GM12891 (cell line): ENCODE measurements at regions not wholly inside any gene's neighbourhood (a gene's known extent, or its start where the extent isn't known, plus 50 kb on each side); places are given as distances from the start of the nearest gene placed in this dataset.

ENCODE experiments used
- POLR2A ChIP-seq: IDR thresholded peaks from 2 replicates; pipeline ENCODE4 v1.6.1; 2011; ENCODE audit warnings: low read depth, low read length, control low read depth
- POLR2AphosphoS5 ChIP-seq: IDR thresholded peaks from 2 replicates; pipeline ENCODE4 v1.6.1; 2011; ENCODE audit warnings: low read depth, low read length, control low read depth
- POU2F2 ChIP-seq: IDR thresholded peaks from 2 replicates; pipeline ENCODE4 v1.6.1; 2011; ENCODE audit warnings: low read depth, mild to moderate bottlenecking, control low read depth, low read length, moderate library complexity
- TAF1 ChIP-seq: IDR thresholded peaks from 2 replicates; pipeline ENCODE4 v1.6.1; 2011; ENCODE audit warnings: low read depth, low read length, control low read depth

DNA sequence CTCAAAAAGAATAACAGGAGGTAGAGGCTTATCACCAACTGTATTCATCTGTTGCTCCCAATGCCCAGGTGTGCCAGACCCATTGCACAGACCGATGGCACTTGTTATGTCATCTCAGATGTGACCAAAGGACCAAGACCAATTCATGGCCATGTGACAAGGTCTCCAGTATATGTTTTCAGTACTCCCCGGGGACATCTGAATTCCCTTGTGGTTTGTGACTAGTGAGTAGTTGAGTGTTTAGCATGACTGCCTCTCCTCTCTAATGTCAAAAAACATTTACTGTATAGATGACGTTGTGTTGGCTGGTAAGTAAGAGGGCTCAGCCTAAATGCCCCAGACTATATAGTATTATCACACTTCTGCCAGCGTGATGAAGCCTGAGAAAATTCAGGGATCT, 202.1 kb upstream of the SMIM30 start:
- TF ChIP-seq TAF1: no peak
- no peak for TF ChIP-seq POLR2AphosphoS5
- no peak for TF ChIP-seq POU2F2
- no peak for TF ChIP-seq POLR2A
